GM12875 (cell line): ENCODE measurements at regions not wholly inside any gene's neighbourhood (a gene's known extent, or its start where the extent isn't known, plus 50 kb on each side); places are given as distances from the start of the nearest gene placed in this dataset.
"Not testable (repeated sequence)": the region's sequence is repeated elsewhere in the genome, so short reads cannot be mapped to it uniquely, and the experiment has no call there.

Source experiments
- H3K4me3 ChIP-seq: one replicate; pipeline ENCODE4 v1.5.1; 2011; ENCODE audit warnings: low read depth, low read length, control low read depth
- CTCF ChIP-seq: IDR thresholded peaks from 2 replicates; pipeline ENCODE4 v1.5.1; 2011; ENCODE audit warnings: low read depth, mild to moderate bottlenecking, control low read depth, inconsistent platforms, low read length, moderate library complexity, borderline replicate concordance; ENCODE audit not compliant: insufficient read depth

- H3K4me3 ChIP-seq = no peak overlapping the region
- TF ChIP-seq CTCF = no peak
Measured at GRCh38 chr21:15212206-15212605, 147.4 kb upstream of the NRIP1 start.

GRCh38 chr21:15218476-15218875, 153.7 kb upstream of the NRIP1 start:
- not testable (repeated sequence) for H3K4me3 ChIP-seq

GRCh38 chr21:15219039-15219438, 154.2 kb upstream of the NRIP1 start:
- no peak overlapping the region for H3K4me3 ChIP-seq
- no peak for TF ChIP-seq CTCF

- TF ChIP-seq CTCF = no peak
- no peak overlapping the region for H3K4me3 ChIP-seq
Measured at GRCh38 chr21:15219894-15220293, 155.1 kb upstream of the NRIP1 start.

GRCh38 chr21:15221799-15222386, 157.1 kb upstream of the NRIP1 start:
- no peak for TF ChIP-seq CTCF
- no peak overlapping the region for H3K4me3 ChIP-seq

- H3K4me3 ChIP-seq = no peak overlapping the region
- TF ChIP-seq CTCF = no peak
Measured at GRCh38 chr21:15222707-15223106, 157.9 kb upstream of the NRIP1 start.

GRCh38 chr21:15224346-15225086, 159.7 kb upstream of the NRIP1 start:
- no peak overlapping the region for H3K4me3 ChIP-seq
- TF ChIP-seq CTCF = no peak

GRCh38 chr21:15227919-15228318, 163.1 kb upstream of the NRIP1 start:
- no peak overlapping the region for H3K4me3 ChIP-seq
- no peak for TF ChIP-seq CTCF
